SK-N-SH (cell line): ENCODE measurements at regions not wholly inside any gene's neighbourhood (a gene's known extent, or its start where the extent isn't known, plus 50 kb on each side); places are given as distances from the start of the nearest gene placed in this dataset.

Experiments used
- CTCF ChIP-seq: fragments of 200-600 bp; sonication (generic); IDR thresholded peaks from 2 replicates; pipeline ENCODE4 v1.6.1; 2017; ENCODE audit warnings: antibody characterized with exemption, mild to moderate bottlenecking, moderate library complexity
- EP300 ChIP-seq, 2 experiments: IDR thresholded peaks; 2 replicates each; pipeline versions ENCODE4 v1.4.0 to v1.6.1; 2012; ENCODE audit warnings: borderline replicate concordance in 1 of 2, low read depth in 1 of 2, low read length in 1 of 2
- EZH2phosphoT487 ChIP-seq: fragments of 200-600 bp; sonication (generic); IDR thresholded peaks from 2 replicates; pipeline ENCODE4 v1.6.1; 2017; ENCODE audit warnings: low read depth, mixed run types, mild to moderate bottlenecking, antibody characterized with exemption, moderate library complexity, borderline replicate concordance
- MAX ChIP-seq: IDR thresholded peaks from 2 replicates; pipeline ENCODE4 v1.4.0; 2012; ENCODE audit warnings: low read depth
- PBX3 ChIP-seq: IDR thresholded peaks from 2 replicates; pipeline ENCODE4; 2012
- RAD21 ChIP-seq: IDR thresholded peaks from 2 replicates; pipeline ENCODE4 v1.6.1; 2012; ENCODE audit warnings: mild to moderate bottlenecking, low read length
- RCOR1 ChIP-seq: fragments of 150-350 bp; IDR thresholded peaks from 2 replicates; pipeline ENCODE4 v1.6.1; 2017; ENCODE audit warnings: antibody characterized with exemption, low read length
- RFX5 ChIP-seq: IDR thresholded peaks from 2 replicates; pipeline ENCODE4 v1.6.1; 2012; ENCODE audit warnings: mild to moderate bottlenecking, improper control_type of control experiment, low read length
- SMC3 ChIP-seq: IDR thresholded peaks from 2 replicates; pipeline ENCODE4 v1.6.1; 2012; ENCODE audit warnings: low read depth, low read length, improper control_type of control experiment
- TAF1 ChIP-seq: IDR thresholded peaks from 2 replicates; pipeline ENCODE4 v1.6.1; 2012; ENCODE audit warnings: low read depth, mild to moderate bottlenecking, low read length, moderate library complexity, borderline replicate concordance

- TF ChIP-seq MAX (no peak), CTCF (no peak), EP300 (IDR thresholded peaks at IDR 0.05; ENCODE audit: borderline replicate concordance in 1 of 2, low read depth in 1 of 2, low read length in 1 of 2) (no peak), RFX5 (no peak), TAF1 (no peak), SMC3 (no peak), PBX3 (no peak), EZH2phosphoT487 (no peak), RCOR1 (no peak), RAD21 (no peak)
These were observed 98.1 kb upstream of the JADE1 start for GRCh38 chr4:128711361-128711760.
